NCI-H1105 (cell line): ENCODE measurements at regions not wholly inside any gene's neighbourhood (a gene's known extent, or its start where the extent isn't known, plus 50 kb on each side); places are given as distances from the start of the nearest gene placed in this dataset.

Experiments used
- DNase-seq: peaks from one replicate; lab custom pipeline; 2025; lab: John Stamatoyannopoulos, UW

GRCh38 chr4:14871676-14872430, 130.4 kb upstream of the CPEB2 start:
- DNase-seq, result no peak

- DNase-seq, result no peak
These were observed 127.3 kb upstream of the CPEB2 start for GRCh38 chr4:14874990-14875389.

GRCh38 chr4:14877246-14878225, 124.7 kb upstream of the CPEB2 start:
- no peak for DNase-seq

- no peak for DNase-seq
These were observed 123.6 kb upstream of the CPEB2 start for GRCh38 chr4:14878681-14879080.

GRCh38 chr4:14879683-14880082, 122.6 kb upstream of the CPEB2 start:
- DNase-seq, result no peak

- DNase-seq, result no peak
These were observed 121.5 kb upstream of the CPEB2 start for GRCh38 chr4:14880805-14881204.

GRCh38 chr4:14883166-14883565, 119.1 kb upstream of the CPEB2 start:
- no peak for DNase-seq

- DNase-seq, result no peak
These were observed 118.6 kb upstream of the CPEB2 start for GRCh38 chr4:14883661-14884060.

GRCh38 chr4:14887842-14888433, 114.3 kb upstream of the CPEB2 start:
- no peak for DNase-seq

GRCh38 chr4:14888790-14889572, 113.3 kb upstream of the CPEB2 start:
- DNase-seq, result no peak

- no peak for DNase-seq
These were observed 109.7 kb upstream of the CPEB2 start for GRCh38 chr4:14892563-14892962.

- DNase-seq, result no peak
These were observed 108.6 kb upstream of the CPEB2 start for GRCh38 chr4:14893713-14894112.

GRCh38 chr4:14894392-14895292, 107.6 kb upstream of the CPEB2 start:
- DNase-seq, result no peak

- no peak for DNase-seq
These were observed 105.6 kb upstream of the CPEB2 start for GRCh38 chr4:14896656-14897175.

GRCh38 chr4:14897217-14897616, 105.1 kb upstream of the CPEB2 start:
- DNase-seq, result no peak

GRCh38 chr4:14898989-14899388, 103.3 kb upstream of the CPEB2 start:
- no peak for DNase-seq

- DNase-seq, result no peak
These were observed 99.9 kb upstream of the CPEB2 start for GRCh38 chr4:14902342-14902741.

GRCh38 chr4:14903321-14903720, 99.0 kb upstream of the CPEB2 start:
- no peak for DNase-seq

GRCh38 chr4:14906805-14907204, 95.5 kb upstream of the CPEB2 start:
- DNase-seq, result no peak

GRCh38 chr4:14908635-14909034, 93.6 kb upstream of the CPEB2 start:
- no peak for DNase-seq

- no peak for DNase-seq
These were observed 91.9 kb upstream of the CPEB2 start for GRCh38 chr4:14910411-14910810.
